AG10803 (cell line): ENCODE measurements at regions not wholly inside any gene's neighbourhood (a gene's known extent, or its start where the extent isn't known, plus 50 kb on each side); places are given as distances from the start of the nearest gene placed in this dataset.

ENCODE experiments used
- DNase-seq: peaks from one replicate; pipeline ENCODE4 v3.0.0; 2010; ENCODE audit warnings: low read depth
- H3K4me3 ChIP-seq: 2 replicates; pipeline ENCODE4 v1.5.1; 2011; ENCODE audit warnings: mild to moderate bottlenecking, low read length, control low read depth
- TF ChIP-seq, protein P1 (sequence below): conservative IDR thresholded peaks from 2 replicates; pipeline ENCODE4 v1.5.1; 2011; ENCODE audit warnings: mild to moderate bottlenecking, low read length, control low read depth, inconsistent platforms

DNA sequence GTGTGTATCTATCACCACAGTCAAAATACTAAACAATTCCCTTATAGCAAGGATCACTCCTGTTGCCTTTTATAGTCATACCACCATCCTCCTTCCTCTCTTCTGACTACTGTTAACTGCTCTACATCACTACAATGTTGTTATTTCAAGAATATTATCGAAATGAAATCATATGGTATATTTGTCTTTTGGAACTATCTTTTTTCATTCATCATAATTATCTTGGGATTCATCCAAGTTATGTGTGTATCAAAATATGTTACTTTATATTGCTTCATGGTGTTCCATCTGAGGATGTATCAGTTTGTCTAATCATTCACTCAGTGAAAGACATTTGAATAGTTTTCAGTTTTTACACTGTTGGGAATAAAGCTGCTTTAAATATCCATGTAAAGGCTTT, 1423.0 kb upstream of the PIK3C3 start:
- TF ChIP-seq, protein P1, sequence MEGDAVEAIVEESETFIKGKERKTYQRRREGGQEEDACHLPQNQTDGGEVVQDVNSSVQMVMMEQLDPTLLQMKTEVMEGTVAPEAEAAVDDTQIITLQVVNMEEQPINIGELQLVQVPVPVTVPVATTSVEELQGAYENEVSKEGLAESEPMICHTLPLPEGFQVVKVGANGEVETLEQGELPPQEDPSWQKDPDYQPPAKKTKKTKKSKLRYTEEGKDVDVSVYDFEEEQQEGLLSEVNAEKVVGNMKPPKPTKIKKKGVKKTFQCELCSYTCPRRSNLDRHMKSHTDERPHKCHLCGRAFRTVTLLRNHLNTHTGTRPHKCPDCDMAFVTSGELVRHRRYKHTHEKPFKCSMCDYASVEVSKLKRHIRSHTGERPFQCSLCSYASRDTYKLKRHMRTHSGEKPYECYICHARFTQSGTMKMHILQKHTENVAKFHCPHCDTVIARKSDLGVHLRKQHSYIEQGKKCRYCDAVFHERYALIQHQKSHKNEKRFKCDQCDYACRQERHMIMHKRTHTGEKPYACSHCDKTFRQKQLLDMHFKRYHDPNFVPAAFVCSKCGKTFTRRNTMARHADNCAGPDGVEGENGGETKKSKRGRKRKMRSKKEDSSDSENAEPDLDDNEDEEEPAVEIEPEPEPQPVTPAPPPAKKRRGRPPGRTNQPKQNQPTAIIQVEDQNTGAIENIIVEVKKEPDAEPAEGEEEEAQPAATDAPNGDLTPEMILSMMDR, result no peak
- no peak overlapping the region for H3K4me3 ChIP-seq
- no peak for DNase-seq

DNA sequence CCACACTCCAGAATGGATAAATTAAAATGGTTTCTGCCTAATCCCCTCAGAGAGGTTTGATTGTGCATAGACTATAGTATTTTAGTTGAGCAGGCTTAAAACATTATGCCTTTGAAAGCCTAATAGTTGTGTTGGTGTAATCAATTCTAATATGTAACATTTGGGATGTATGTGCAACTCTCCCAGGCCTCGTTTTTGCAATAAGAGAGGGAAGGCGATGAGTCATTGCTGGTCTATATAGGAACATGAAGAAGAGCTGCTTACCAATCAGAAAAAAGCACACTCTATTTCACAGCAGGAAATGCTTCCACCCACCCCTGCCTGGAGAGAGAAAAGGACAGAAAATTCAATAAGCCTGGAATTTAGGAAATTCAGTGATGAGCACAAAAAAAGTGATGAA, 1424.0 kb upstream of the PIK3C3 start:
- TF ChIP-seq, protein P1, result no peak
- no peak for DNase-seq
- H3K4me3 ChIP-seq, result no peak overlapping the region

DNA sequence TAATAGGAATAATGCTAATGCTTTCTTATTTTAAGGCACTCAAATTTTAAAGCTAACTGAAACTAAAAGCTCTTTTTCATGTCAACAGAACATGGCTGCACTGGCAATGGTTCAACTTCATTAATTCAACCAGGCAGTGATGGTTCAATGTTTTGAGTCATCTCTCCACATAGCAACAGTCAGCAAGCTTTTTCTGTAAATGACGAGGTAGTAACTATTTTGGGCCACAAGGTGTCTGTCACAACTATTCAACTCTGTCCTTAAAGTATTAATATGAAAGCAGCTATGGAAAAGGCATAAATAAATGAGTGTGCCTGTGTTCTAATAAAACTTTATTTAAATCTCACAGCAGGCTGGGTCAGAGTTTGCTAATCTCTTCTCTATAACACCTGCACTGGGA, 1425.6 kb upstream of the PIK3C3 start:
- no peak overlapping the region for H3K4me3 ChIP-seq
- TF ChIP-seq, protein P1, result no peak
- DNase-seq, result peak; percentile 0

DNA sequence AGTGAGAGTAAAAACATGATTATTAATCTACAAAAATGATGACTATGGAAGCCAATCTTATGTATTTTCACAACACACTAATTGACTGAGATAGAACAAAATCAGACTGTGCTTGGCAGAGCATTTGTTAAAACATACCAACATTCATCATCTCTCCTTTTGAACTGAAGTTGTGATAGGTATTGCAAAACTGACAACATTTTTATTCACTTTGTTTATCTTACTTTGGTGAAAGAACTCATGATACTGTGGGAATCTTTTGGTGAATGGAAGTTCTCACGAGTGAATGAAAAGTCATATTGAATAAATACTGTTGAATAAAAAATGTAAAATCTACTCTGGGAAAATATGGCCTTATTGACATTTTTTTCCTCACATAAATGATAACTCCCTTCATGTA, 1430.2 kb upstream of the PIK3C3 start:
- TF ChIP-seq, protein P1, result no peak
- H3K4me3 ChIP-seq, result no peak overlapping the region
- DNase-seq, result no peak

DNA sequence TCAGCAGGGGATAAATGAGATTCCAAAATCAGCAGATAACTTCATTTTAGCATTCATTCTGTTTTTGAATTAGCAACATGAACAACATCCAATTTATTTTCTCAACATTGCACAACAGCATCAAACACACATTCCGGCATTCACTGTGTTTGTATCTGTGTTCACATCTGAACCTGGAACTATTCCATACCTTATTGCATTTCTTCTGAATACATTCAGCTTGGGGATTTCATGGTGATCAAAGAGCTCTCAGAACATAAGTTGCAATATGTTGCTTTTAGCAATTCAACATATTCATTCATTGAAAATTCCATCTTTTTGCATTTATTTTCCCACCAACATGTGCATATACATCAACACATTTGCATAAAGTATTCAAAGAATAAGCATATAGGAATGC, 1431.7 kb upstream of the PIK3C3 start:
- no peak overlapping the region for H3K4me3 ChIP-seq
- TF ChIP-seq, protein P1, result no peak
- no peak for DNase-seq

DNA sequence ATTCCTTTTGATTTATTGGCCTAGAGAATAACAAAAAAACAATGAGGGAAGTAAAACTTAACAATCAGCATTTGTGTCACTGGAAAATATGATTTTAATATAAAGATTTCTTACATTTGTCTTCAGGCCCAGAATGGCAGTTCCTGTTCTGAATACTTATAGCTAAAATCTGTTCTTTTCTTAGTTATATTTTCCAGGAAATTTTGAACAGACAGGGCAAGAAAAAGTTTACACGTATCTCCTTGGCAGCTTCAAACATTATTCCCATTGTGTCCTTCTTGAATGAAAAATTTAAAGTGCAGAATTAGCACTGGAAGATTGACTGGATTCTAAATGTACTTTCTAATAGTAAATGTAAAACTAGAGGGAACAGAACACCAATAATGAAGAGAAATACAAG, 1454.0 kb upstream of the PIK3C3 start:
- TF ChIP-seq, protein P1, result no peak
- H3K4me3 ChIP-seq, result no peak overlapping the region
- no peak for DNase-seq

DNA sequence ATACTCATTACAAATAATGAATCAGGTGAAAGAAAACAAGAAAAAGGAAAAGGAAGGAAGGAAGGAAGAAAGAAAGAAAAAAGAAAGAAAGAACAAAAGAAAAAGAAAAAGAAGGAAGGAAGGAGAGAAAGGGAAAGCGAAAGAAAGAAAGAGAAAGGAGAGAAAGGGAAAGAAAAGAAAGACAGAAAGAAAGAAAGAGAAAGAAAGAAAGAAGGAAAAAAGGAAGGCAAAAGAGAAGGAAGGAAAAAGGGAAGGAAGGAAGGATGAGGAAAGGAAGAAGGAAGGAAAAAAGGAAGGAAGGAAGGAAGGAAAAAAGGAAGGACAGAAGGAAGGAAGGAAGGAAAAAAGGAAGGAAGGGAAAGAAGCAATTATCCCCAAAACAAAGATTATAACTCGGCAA, 1460.4 kb upstream of the PIK3C3 start:
- no peak overlapping the region for H3K4me3 ChIP-seq
- TF ChIP-seq, protein P1, result no peak
- no peak for DNase-seq
